ENCODE measurements at regions not wholly inside any gene's neighbourhood (a gene's known extent, or its start where the extent isn't known, plus 50 kb on each side); places are given as distances from the start of the nearest gene placed in this dataset.
A peak's percentile ranks its signal among the peaks of the same experiment; 100 is the strongest.

DNA sequence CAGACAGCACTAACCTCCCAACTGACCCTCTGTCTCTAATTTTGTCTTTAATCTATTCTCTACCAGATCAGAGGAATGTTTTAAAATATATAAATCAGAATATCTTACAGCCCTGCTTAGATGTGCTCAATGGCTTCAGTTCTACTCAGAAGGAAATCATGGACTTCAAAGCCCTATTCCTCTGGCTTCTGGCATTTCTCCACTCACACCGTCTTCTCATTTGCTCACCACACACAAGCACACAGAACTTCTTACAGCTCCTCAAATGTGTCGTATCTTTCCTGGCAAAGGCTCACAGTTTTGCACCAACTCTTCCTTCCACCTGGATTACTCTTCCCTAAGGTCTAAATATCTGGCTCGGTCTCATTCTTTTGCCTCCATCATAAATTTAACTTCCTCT, 71.6 kb upstream of the NUDT7 start:
- TF ChIP-seq, protein P1, sequence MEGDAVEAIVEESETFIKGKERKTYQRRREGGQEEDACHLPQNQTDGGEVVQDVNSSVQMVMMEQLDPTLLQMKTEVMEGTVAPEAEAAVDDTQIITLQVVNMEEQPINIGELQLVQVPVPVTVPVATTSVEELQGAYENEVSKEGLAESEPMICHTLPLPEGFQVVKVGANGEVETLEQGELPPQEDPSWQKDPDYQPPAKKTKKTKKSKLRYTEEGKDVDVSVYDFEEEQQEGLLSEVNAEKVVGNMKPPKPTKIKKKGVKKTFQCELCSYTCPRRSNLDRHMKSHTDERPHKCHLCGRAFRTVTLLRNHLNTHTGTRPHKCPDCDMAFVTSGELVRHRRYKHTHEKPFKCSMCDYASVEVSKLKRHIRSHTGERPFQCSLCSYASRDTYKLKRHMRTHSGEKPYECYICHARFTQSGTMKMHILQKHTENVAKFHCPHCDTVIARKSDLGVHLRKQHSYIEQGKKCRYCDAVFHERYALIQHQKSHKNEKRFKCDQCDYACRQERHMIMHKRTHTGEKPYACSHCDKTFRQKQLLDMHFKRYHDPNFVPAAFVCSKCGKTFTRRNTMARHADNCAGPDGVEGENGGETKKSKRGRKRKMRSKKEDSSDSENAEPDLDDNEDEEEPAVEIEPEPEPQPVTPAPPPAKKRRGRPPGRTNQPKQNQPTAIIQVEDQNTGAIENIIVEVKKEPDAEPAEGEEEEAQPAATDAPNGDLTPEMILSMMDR (conservative IDR thresholded peaks at IDR 0.05; ENCODE audit: low read length), result no peak
- no peak overlapping the region for H3K4me3 ChIP-seq (ENCODE audit: low read length)
- DNase-seq (ENCODE audit: low read depth), result no peak

DNA sequence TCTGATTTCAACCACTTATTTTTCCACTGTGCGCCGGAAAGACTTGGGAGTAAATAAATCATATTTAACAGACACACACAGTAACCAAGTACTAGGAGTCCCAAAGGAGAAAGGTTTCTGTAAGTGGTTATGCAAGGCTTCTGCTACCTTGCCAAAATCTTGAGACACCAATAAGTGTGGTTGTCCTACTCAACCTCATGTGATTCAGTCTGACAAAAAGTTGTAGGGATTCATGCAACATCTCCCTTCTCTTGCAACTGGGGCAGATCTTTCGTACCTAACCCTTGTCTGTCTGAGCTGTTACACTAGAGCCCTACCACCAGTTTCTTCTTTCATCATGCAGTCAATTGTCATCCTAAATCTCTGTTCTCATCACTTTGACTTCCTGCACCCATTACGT, 69.9 kb upstream of the NUDT7 start:
- TF ChIP-seq, protein P1 (conservative IDR thresholded peaks at IDR 0.05; ENCODE audit: low read length), result no peak
- no peak overlapping the region for H3K4me3 ChIP-seq (ENCODE audit: low read length)
- DNase-seq (ENCODE audit: low read depth), result peak; percentile 17

DNA sequence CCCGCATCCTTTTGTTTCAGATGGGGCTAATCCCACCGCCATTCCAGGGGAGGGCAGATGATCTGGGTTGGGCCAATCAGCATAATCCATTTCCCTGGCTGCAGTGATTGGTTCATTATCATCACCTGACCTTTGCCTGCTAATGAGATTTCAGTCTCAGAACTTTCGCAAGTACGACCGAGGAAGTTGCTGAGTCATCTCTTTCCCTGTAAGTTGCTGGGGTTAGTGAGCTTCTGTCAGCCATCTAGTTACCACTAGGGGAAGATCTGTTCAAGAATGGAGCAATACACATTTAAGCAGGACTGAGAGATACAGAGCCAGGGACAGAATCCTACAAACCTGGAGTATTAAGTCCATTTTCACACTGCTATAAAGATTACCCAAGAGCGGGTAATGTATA, 65.3 kb upstream of the NUDT7 start:
- DNase-seq (ENCODE audit: low read depth), result peak; percentile 22
- TF ChIP-seq, protein P1 (conservative IDR thresholded peaks at IDR 0.05; ENCODE audit: low read length), result no peak; the same call in 1 of the 2 replicates
- H3K4me3 ChIP-seq (ENCODE audit: low read length), result no peak overlapping the region

DNA sequence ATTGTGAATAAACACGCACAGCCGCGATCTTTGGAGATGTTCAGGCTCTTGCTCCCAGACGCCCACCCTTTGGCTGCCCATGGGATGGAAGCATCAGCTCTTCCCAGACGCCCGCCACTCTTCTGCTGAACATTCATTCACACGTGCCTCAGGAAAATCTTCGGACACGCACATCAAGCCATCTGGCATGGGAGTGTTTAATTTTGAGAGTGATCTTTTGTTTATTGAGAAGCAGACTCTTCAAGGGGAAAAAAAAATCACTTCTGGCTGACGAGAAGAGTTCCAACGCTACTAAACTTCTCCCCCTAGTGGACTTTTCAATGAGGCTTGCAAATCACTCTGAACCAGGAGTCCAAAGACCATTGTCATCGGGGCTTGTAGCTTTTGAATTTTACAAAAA, 62.0 kb upstream of the NUDT7 start:
- peak; percentile 51 for DNase-seq (ENCODE audit: low read depth)
- H3K4me3 ChIP-seq (ENCODE audit: low read length), result no peak overlapping the region
- TF ChIP-seq, protein P1 (conservative IDR thresholded peaks at IDR 0.05; ENCODE audit: low read length), result peak; percentile 84

DNA sequence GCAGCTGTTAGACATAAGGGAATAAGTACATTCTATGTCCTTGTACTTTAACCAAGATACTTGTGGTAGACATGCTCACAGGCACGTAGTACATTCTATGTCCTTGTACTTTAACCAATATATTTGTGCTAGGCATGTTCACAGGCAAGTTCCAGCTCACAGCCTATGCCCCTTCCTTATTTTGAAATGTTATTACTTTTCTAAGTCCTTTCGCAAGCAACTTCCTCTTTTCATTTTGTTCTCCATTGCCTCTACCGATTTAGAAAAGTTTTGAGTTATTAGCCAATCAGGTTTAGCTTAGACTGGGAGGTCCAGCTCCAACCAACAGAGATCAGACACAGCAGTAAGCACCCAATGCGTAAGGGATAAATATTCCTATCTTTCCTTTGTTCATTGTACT, 60.1 kb upstream of the NUDT7 start:
- H3K4me3 ChIP-seq (ENCODE audit: low read length), result no peak overlapping the region
- no peak for DNase-seq (ENCODE audit: low read depth)
- TF ChIP-seq, protein P1 (conservative IDR thresholded peaks at IDR 0.05; ENCODE audit: low read length), result no peak

DNA sequence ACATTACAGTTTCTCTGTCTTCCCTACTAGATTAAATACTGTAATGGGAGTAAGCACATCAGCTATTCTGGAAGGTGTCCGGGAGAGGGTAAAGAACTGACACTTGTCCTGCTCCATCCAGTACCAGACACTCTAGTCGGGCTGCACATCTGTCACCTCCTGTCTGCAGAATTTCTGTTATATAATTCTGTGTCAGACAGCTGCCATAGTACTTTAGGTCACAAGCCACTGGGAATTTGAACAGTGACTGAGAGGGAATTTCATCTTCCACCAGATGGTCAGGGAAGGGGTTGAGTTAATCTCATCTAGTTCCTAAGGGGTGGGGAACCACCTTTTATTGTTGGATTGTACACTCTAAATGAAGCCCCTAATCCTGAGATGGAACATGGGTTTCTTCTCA, 58.6 kb upstream of the NUDT7 start:
- TF ChIP-seq, protein P1 (conservative IDR thresholded peaks at IDR 0.05; ENCODE audit: low read length), result no peak
- no peak for DNase-seq (ENCODE audit: low read depth)
- H3K4me3 ChIP-seq (ENCODE audit: low read length), result no peak overlapping the region

DNA sequence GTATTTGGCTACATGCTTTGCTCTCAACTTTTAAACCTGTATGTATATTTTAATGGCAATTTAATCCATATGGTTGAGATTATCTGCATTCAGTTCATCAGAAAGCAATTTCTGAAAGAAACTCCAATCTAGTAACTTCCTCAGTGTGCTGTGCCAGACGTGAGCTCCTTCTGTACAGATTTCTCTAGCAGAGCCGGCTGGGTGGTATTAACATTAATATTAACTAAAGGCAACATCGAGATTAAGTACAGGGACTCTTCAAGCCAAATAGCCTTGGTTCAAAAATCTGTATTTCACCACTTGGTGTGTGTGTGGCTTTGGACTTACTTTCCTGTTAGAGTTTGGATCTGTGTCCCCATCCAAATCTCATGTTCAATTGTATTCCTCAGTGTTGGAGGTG, 55.5 kb upstream of the NUDT7 start:
- DNase-seq (ENCODE audit: low read depth), result no peak
- no peak overlapping the region for H3K4me3 ChIP-seq (ENCODE audit: low read length)
- TF ChIP-seq, protein P1 (conservative IDR thresholded peaks at IDR 0.05; ENCODE audit: low read length), result no peak
